8988T (cell line): ENCODE measurements at regions not wholly inside any gene's neighbourhood (a gene's known extent, or its start where the extent isn't known, plus 50 kb on each side); places are given as distances from the start of the nearest gene placed in this dataset.

Source experiments
- DNase-seq: peaks from one replicate; pipeline ENCODE4 v3.0.0; 2011

GRCh38 chr6:105503641-105504040 is 100.8 kb upstream of the PREP start:
- DNase-seq, result no peak

GRCh38 chr6:105501826-105502344 is 99.0 kb upstream of the PREP start:
- no peak for DNase-seq

DNA sequence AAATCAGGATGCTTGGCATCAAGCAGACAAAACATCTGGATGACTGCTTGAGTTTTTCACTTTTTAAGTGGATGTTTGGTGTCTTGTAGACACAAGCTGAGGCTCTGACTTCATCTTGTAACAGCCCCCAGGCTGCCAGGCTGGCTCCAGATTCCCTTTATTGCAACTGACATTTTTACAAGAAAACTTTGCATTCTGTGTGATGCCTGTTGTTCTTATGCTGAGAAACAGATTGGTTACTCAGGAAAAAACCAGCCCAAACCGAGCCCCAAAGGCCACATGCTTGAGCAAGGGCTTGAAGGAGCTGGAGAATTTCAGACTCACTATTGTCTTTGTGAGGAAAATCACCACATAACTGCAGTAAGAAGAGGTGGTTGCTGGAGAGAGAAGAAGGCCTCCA is 98.4 kb upstream of the PREP start:
- DNase-seq, result no peak

- DNase-seq, result no peak
Observed at GRCh38 chr6:105500693-105501092, 97.8 kb upstream of the PREP start.

DNA sequence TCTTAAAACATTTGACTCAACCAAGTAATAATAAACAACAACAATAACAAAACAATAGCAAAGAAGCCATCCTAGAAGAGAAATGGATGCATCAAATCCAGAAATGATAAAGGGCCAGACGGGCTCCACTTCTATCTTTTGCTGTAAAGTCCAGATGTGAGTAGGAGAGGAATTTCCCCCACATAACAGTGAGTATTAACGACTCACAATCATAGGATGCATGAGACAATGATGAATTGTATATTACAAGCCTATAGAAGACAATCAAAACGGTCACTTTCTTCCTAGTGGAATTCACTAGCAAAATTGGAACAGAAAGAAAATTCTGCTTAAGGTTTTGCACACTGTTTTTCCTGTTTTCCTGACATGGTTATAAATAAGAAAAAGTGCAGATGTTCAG is 97.0 kb upstream of the PREP start:
- DNase-seq, result no peak

GRCh38 chr6:105499136-105499870 is 96.4 kb upstream of the PREP start:
- no peak for DNase-seq

- DNase-seq, result no peak
Observed at GRCh38 chr6:105497549-105497948, 94.7 kb upstream of the PREP start.

DNA sequence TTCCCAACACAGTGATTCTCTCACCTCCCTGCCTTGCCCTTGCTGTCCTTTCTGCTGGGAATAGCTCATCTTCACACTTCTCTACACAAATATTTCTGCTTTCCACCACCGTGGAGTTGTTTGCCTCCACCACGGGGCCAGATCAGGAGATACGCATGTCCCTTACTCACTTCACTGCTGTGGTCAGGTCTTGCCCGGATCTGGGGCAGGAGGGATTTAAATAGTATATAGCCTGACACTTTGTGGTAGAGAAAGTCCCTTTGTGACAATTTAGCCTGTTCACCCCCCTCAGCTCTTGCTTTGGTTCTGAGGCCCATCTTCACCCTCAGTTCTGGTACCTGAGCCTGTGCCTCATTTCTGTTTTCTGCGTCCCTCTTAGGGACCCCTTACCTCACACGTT is 92.6 kb upstream of the PREP start:
- DNase-seq, result no peak

- no peak for DNase-seq
Observed at GRCh38 chr6:105494688-105495087, 91.8 kb upstream of the PREP start.

GRCh38 chr6:105493736-105494135 is 90.9 kb upstream of the PREP start:
- no peak for DNase-seq

DNA sequence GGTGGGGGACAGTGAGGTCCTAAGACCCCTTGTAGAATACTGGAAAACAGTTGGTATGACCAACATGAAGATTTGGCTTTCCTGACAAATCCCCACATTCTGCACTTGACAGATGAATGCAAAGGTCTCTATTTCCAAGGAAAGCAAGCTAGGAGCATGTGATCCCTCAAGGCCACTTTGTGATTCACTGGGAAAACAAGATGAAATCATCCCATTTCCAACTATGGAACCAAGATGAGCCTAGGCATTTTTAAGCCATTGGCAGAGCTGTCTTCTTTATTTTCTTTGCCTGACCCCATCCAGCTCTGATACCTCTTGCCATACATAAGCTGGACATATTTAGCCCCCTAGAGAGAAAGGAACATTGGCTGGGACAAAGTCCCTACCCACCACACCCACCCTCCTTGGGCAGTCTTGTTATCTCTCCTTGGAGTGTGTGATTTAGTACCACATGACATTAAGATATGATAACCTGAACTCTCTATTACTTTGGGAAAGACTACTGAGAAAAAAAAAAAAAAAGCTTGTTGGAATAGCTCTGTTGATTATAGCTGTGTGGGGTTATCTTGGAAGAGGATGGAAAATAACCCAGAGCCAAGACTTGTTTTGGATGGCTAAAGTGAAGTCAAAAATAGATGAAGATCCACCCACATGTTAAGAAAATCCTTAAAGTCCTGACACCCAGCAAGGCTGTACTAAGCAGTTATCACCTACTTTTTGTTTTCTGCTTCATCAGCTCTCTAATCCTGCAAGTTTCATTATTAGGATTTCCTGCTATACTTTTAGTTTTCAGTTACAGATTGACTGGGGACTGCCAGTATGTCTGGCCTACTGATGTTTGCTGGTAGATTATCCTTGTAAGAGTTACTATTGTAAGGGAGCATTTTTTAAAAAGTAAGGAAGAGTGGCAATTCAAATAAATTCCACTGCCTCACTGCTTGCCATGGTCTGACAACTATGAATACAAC is 90.1 kb upstream of the PREP start:
- no peak for DNase-seq

GRCh38 chr6:105489216-105489530 is 86.3 kb upstream of the PREP start:
- no peak for DNase-seq

- DNase-seq, result no peak
Observed at GRCh38 chr6:105488516-105489215, 85.8 kb upstream of the PREP start.

- DNase-seq, result no peak
Observed at GRCh38 chr6:105487040-105487790, 84.3 kb upstream of the PREP start.

DNA sequence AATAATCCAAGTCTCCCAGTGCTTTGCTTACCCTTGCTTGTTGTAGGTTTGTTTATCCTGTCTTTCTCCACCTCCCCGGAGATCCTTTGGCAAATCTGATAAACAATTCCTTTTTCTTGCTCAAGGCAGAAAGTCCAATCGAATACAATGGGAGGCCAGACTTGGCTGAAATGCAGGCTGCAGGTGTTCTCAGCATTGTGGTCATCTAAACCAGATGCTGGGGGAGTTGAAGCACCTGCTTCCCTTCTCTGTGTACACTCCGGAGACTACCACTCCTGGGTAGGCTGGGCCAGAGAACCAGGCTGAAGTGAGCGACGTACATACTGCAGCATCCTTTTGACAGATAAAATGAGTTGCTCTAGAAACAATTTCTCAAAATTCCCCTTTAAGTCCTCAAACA is 82.6 kb upstream of the PREP start:
- no peak for DNase-seq

- no peak for DNase-seq
Observed at GRCh38 chr6:105484238-105485161, 81.6 kb upstream of the PREP start.

DNA sequence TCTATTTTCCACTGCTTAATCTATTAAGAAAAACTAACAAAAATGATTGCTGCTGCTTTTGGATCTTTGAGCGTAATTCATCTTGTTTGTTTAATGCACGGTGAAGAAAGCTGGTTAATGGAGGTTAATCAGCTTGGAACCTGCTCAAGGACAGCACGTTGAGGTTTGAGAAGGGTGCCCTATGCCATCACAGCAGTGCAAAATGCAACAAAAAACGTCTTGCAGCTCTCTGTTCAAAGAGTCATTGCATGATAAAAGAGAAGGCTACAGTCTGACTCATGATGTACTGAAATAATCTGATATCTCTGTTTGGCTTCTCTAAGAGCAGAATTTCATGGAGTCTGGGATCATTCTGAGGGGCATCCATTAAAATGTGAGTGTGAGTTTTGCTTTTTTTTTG is 80.6 kb upstream of the PREP start:
- DNase-seq, result no peak

DNA sequence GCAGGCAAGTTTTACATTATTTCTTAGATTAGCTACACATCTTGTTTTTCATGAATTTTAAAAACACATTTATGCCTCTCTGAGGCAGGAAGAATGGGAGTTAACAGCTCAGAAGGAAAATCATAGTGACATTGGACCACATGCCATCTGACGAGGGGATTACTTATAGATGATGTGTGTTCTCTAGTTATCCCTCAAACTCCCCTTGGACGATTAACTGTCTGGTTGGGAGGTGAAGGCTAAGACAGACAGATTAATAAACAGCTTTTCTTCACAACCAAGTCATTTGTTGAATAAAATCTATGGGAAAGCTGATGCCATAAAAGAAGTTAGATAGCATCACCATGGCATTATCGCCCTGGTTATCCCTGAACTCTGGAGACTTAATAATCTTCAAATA is 80.0 kb upstream of the PREP start:
- no peak for DNase-seq

GRCh38 chr6:105482227-105482844 is 79.5 kb upstream of the PREP start:
- no peak for DNase-seq

- no peak for DNase-seq
Observed at GRCh38 chr6:105476978-105477377, 74.1 kb upstream of the PREP start.

- DNase-seq, result no peak
Observed at GRCh38 chr6:105474234-105474633, 71.4 kb upstream of the PREP start.
